ENCODE measurements at regions not wholly inside any gene's neighbourhood (a gene's known extent, or its start where the extent isn't known, plus 50 kb on each side); places are given as distances from the start of the nearest gene placed in this dataset.

GRCh38 chr4:133493241-133493640 is 344.1 kb downstream of the PCDH10 start:
- TF ChIP-seq ZNF76 (tag by site-specific recombination; IDR thresholded peaks at IDR 0.05; ENCODE audit: borderline replicate concordance, low read depth) (no peak), HOXC10 (CRISPR knock-in tag; IDR thresholded peaks at IDR 0.05) (no peak), ZBTB17 (tag by site-specific recombination; IDR thresholded peaks at IDR 0.05) (no peak), ZFP3 (tag by site-specific recombination; IDR thresholded peaks at IDR 0.05; ENCODE audit: low read depth) (no peak), ZSCAN16 (tag by site-specific recombination; IDR thresholded peaks at IDR 0.05) (no peak), ZNF747 (tag by site-specific recombination; IDR thresholded peaks at IDR 0.05) (no peak), WT1 (tag by site-specific recombination; IDR thresholded peaks at IDR 0.05) (no peak), TRIM28 (IDR thresholded peaks at IDR 0.05; ENCODE audit: borderline replicate concordance, low read length) (no peak), ZNF623 (tag by site-specific recombination; IDR thresholded peaks at IDR 0.05) (no peak), ZNF184 (tag by site-specific recombination; IDR thresholded peaks at IDR 0.05) (no peak), ZBTB8A (tag by site-specific recombination; IDR thresholded peaks at IDR 0.05) (no peak), SCRT2 (tag by site-specific recombination; IDR thresholded peaks at IDR 0.05) (no peak), BCL11A (tag by site-specific recombination; IDR thresholded peaks at IDR 0.05; ENCODE audit: low read depth) (no peak), ZNF677 (tag by site-specific recombination; IDR thresholded peaks at IDR 0.05) (no peak), ZNF776 (tag by site-specific recombination; IDR thresholded peaks at IDR 0.05; ENCODE audit: borderline replicate concordance) (no peak), ZNF211 (tag by site-specific recombination; IDR thresholded peaks at IDR 0.05; ENCODE audit: low read depth) (no peak), ZNF701 (tag by site-specific recombination; IDR thresholded peaks at IDR 0.05) (no peak), ZNF843 (tag by site-specific recombination; IDR thresholded peaks at IDR 0.05) (no peak)
- TF ChIP-seq, protein P1, sequence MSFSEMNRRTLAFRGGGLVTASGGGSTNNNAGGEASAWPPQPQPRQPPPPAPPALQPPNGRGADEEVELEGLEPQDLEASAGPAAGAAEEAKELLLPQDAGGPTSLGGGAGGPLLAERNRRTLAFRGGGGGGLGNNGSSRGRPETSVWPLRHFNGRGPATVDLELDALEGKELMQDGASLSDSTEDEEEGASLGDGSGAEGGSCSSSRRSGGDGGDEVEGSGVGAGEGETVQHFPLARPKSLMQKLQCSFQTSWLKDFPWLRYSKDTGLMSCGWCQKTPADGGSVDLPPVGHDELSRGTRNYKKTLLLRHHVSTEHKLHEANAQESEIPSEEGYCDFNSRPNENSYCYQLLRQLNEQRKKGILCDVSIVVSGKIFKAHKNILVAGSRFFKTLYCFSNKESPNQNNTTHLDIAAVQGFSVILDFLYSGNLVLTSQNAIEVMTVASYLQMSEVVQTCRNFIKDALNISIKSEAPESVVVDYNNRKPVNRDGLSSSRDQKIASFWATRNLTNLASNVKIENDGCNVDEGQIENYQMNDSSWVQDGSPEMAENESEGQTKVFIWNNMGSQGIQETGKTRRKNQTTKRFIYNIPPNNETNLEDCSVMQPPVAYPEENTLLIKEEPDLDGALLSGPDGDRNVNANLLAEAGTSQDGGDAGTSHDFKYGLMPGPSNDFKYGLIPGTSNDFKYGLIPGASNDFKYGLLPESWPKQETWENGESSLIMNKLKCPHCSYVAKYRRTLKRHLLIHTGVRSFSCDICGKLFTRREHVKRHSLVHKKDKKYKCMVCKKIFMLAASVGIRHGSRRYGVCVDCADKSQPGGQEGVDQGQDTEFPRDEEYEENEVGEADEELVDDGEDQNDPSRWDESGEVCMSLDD (tag by site-specific recombination; IDR thresholded peaks at IDR 0.05) = no peak
- TF ChIP-seq, protein P2, sequence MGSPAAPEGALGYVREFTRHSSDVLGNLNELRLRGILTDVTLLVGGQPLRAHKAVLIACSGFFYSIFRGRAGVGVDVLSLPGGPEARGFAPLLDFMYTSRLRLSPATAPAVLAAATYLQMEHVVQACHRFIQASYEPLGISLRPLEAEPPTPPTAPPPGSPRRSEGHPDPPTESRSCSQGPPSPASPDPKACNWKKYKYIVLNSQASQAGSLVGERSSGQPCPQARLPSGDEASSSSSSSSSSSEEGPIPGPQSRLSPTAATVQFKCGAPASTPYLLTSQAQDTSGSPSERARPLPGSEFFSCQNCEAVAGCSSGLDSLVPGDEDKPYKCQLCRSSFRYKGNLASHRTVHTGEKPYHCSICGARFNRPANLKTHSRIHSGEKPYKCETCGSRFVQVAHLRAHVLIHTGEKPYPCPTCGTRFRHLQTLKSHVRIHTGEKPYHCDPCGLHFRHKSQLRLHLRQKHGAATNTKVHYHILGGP (tag by site-specific recombination; IDR thresholded peaks at IDR 0.05) = no peak
- no peaks in the 10 kb centered on the region for H3K36me3 ChIP-seq (ENCODE audit: control insufficient read depth in 2 of 2, insufficient read depth in 1 of 2, low read length in 2 of 2)
- H3K4me3 ChIP-seq (ENCODE audit: low read depth, low read length) = no peak overlapping the region
- POLR2A ChIA-PET = no interaction called here
- H3K27ac ChIP-seq (ENCODE audit: extremely low read depth, low read depth, low read length) = no peak overlapping the region
- no peaks in the 10 kb centered on the region for H3K4me1 ChIP-seq (ENCODE audit: control insufficient read depth, insufficient read depth, low read length)
- CTCF ChIA-PET = no interaction called here
- no peaks in the 10 kb centered on the region for H3K9me3 ChIP-seq (ENCODE audit: control insufficient read depth, insufficient read depth, low read depth, low read length)

- ChIA-PET POLR2A (interaction anchor here (0.9 kb wide), 1 partner anchor 69 kb away, joined by 3 read pairs; no protein-coding TSS in a partner anchor), CTCF (interaction anchor here (1.0 to 1.8 kb wide), 3 partner anchors 60 to 337 kb away, joined by 3 to 5 read pairs (median 5); no protein-coding TSS in a partner anchor)
- no peak overlapping the region for H3K27ac ChIP-seq (ENCODE audit: extremely low read depth, low read depth, low read length)
- TF ChIP-seq ZNF2 (tag by site-specific recombination; IDR thresholded peaks at IDR 0.05) = no peak
- no peak for TF ChIP-seq ZNF76 (tag by site-specific recombination; IDR thresholded peaks at IDR 0.05; ENCODE audit: borderline replicate concordance, low read depth)
- no peak for TF ChIP-seq ZNF558 (tag by site-specific recombination; IDR thresholded peaks at IDR 0.05)
- no peak for TF ChIP-seq GLIS1 (tag by site-specific recombination; IDR thresholded peaks at IDR 0.05)
- no peak for TF ChIP-seq ZNF639 (tag by site-specific recombination; IDR thresholded peaks at IDR 0.05)
- TF ChIP-seq, protein P3, sequence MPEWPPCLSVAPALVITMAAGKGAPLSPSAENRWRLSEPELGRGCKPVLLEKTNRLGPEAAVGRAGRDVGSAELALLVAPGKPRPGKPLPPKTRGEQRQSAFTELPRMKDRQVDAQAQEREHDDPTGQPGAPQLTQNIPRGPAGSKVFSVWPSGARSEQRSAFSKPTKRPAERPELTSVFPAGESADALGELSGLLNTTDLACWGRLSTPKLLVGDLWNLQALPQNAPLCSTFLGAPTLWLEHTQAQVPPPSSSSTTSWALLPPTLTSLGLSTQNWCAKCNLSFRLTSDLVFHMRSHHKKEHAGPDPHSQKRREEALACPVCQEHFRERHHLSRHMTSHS (tag by site-specific recombination; IDR thresholded peaks at IDR 0.05) = no peak
- no peak for TF ChIP-seq ZNF670 (tag by site-specific recombination; IDR thresholded peaks at IDR 0.05; ENCODE audit: low read depth)
- TF ChIP-seq, protein P4, sequence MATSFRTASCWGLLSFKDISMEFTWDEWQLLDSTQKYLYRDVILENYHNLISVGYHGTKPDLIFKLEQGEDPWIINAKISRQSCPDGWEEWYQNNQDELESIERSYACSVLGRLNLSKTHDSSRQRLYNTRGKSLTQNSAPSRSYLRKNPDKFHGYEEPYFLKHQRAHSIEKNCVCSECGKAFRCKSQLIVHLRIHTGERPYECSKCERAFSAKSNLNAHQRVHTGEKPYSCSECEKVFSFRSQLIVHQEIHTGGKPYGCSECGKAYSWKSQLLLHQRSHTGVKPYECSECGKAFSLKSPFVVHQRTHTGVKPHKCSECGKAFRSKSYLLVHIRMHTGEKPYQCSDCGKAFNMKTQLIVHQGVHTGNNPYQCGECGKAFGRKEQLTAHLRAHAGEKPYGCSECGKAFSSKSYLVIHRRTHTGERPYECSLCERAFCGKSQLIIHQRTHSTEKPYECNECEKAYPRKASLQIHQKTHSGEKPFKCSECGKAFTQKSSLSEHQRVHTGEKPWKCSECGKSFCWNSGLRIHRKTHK (tag by site-specific recombination; IDR thresholded peaks at IDR 0.05) = no peak
- no peak for TF ChIP-seq GFI1B (tag by site-specific recombination; IDR thresholded peaks at IDR 0.05)
- no peak for TF ChIP-seq ZNF473 (tag by site-specific recombination; IDR thresholded peaks at IDR 0.05)
- TF ChIP-seq GLIS2 (tag by site-specific recombination; IDR thresholded peaks at IDR 0.05) = no peak
Measured at GRCh38 chr4:133484287-133484686, 335.2 kb downstream of the PCDH10 start.

More at GRCh38 chr4:133484287-133484686, 335.2 kb downstream of the PCDH10 start:
- no peak overlapping the region for H3K4me3 ChIP-seq (ENCODE audit: low read depth, low read length)
- no peaks in the 10 kb centered on the region for H3K9me3 ChIP-seq (ENCODE audit: control insufficient read depth, insufficient read depth, low read depth, low read length)
- H3K36me3 ChIP-seq (ENCODE audit: control insufficient read depth in 2 of 2, insufficient read depth in 1 of 2, low read length in 2 of 2) = no peaks in the 10 kb centered on the region
- no peaks in the 10 kb centered on the region for H3K4me1 ChIP-seq (ENCODE audit: control insufficient read depth, insufficient read depth, low read length)
